ENCODE measurements at regions not wholly inside any gene's neighbourhood (a gene's known extent, or its start where the extent isn't known, plus 50 kb on each side); places are given as distances from the start of the nearest gene placed in this dataset.
"Not testable (repeated sequence)": the region's sequence is repeated elsewhere in the genome, so short reads cannot be mapped to it uniquely, and the experiment has no call there.

DNA sequence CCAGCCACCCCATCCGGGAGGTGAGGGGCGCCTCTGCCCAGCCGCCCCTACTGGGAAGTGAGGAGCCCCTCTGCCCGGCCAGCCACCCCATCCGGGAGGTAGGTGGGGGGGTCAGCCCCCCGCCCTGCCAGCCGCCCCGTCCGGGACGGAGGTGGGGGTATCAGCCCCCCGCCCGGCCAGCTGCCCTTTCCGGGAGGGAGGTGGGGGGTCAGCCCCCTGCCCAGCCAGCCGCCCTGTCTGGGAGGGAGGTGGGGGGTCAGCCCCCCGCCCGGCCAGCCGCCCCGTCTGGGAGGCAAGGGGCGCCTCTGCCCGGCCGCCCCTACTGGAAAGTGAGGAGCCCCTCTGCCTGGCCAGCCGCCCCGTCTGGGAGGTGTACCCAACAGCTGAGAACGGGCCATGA, 299.4 kb upstream of the RORB start:
- DNase-seq (ENCODE audit: low read depth in 2 of 2) = not testable (repeated sequence)

DNA sequence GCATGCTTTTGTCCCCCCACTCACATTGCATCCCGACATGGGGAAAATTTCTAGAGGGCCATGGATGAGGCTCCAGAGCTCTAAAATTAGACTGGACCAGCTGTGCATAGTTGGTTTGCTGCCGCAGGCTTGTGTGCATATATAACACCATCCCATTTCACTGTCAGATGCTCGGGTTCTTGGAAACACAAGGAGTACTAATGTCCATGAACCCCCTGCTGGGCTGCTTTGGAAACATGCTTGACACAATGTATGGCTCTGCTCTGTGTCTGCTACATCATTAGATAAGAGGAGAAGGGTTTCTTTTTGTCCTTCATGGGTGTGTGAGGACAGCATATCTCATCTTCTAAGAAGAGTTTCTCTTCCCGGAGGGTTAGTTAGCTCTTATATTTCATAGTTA, 292.1 kb upstream of the RORB start:
- DNase-seq (ENCODE audit: low read depth in 2 of 2) = no peak

GRCh38 chr9:74218385-74219063, 278.6 kb upstream of the RORB start:
- DNase-seq (ENCODE audit: low read depth in 2 of 2) = no peak

DNA sequence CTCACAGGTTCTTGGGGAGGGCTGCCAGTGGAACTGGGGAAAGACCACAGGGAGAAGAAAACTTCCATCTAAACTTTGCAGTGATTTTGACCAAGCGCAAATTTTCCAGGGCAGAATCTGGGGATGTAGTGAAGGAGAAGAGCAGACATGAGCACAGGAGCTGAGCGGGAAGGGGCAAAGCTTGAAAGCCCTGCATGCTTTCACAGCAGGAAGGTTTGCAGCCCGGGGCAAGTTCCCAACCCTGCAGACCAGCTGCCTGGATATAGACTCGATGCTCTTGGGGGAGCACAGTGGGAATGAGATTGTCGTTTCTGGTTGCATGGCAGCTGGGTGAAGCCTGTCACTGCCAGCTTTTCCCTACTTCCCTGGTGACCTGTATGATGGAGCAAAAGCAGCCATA, 276.8 kb upstream of the RORB start:
- DNase-seq (ENCODE audit: low read depth in 2 of 2) = no peak

GRCh38 chr9:74236857-74237256, 260.3 kb upstream of the RORB start:
- no peak for DNase-seq (ENCODE audit: low read depth in 2 of 2)

- no peak for DNase-seq (ENCODE audit: low read depth in 2 of 2)
Observed at GRCh38 chr9:74245866-74246497, 251.2 kb upstream of the RORB start.

- no peak for DNase-seq (ENCODE audit: low read depth in 2 of 2)
Observed at GRCh38 chr9:74255489-74255984, 241.6 kb upstream of the RORB start.

DNA sequence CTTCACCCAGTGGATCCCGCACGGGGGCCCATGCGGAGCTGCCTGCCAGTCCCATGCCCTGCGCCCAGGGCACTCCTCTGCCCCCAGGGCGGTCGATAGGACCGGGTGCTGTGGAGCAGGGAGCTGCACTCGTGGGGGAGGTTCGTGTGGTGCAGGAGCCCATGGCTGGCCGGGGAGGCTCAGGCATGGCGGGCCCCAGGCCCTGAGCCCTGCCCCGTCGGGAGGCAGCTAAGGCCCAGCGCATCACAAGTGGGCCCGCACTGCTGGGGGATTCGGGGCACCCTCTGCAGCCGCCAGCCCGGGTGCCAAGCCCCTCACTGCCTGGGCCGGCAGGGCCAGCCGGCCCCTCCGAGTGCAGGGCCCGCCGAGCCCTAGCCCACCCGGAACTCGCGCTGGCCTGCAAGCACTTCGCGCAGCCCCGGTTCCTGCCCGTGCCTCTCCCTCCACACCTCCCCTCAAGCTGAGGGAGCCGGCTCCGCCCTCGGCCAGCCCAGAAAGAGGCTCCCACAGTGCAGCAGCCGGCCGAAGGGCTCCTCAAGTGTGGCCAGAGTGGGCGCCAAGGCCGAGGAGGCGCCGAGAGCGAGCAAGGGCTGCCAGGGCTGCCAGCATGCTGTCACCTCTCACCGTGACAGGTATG, 221.1 kb upstream of the RORB start:
- no peak for DNase-seq (ENCODE audit: low read depth in 2 of 2)

DNA sequence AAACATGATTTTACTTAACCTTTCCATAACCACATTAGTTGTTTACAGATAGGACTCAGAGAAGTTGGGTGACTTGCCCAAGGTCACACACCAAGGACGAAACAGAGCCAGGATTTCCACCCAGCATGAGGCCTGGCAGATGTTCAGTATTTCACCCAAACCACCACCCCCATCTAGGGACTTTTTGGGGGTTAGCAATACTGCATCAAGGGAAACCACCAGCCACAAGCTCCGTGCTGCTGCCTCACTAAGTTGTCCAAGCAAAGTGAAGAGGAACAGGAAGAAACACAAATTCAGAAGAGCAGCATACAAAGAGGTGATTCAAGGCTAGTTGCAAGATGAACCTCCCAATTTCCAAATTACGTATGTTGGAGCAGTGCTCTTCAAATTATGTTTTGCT, 219.6 kb upstream of the RORB start:
- no peak for DNase-seq (ENCODE audit: low read depth in 2 of 2)

DNA sequence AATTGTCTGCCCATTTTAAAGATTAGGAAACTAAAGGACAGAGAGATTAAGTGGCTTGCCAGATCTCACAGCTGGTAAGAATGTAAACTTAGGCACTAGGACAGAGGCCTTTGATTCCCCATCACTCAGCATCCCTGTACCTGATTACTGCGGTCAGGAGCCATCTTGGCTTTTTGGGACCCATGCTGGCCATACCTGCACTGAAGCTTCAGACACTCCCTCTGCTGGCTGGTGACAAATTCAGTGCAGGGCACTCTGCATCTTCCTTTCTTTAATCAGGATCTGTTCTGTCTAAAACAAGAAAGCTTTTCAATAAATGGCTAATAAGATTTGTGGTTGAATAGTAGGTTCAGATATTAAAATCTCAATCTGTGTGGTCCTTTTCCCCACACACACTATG, 215.5 kb upstream of the RORB start:
- DNase-seq (ENCODE audit: low read depth in 2 of 2) = no peak

DNA sequence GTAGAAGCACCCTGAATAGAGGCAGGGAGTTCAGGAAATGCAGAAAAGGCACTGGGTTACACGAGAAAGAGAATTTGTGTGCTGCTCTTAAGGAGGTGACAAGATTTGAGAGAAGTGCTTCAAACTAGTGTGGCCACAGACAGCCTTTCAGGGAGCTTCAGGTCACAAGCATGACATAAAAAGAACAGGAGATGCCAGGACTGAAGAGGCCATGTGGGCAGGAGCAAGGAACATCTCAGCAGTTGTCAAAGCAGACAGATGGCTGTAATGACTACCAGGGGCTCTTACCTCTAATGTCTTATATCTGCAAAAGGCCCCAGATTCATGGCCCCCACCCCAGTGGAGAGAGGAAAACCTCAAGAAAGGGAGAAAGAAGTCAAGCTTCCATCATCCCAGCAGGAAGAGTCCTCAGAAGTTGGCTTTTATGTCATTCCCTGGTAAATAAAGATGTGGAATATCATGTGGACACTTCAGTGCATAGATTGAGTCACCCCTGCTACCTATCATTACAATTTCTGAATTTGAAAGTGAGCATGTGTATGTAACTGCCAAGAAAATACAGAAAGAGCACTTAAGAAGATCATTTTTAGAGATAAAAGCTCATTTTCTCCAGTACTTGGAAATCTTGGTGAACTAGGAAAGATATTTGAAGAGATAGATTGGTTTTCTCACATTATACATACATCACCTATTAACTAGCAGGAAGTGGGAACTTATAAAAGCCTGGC, 214.4 kb upstream of the RORB start:
- no peak for DNase-seq (ENCODE audit: low read depth in 2 of 2)

DNA sequence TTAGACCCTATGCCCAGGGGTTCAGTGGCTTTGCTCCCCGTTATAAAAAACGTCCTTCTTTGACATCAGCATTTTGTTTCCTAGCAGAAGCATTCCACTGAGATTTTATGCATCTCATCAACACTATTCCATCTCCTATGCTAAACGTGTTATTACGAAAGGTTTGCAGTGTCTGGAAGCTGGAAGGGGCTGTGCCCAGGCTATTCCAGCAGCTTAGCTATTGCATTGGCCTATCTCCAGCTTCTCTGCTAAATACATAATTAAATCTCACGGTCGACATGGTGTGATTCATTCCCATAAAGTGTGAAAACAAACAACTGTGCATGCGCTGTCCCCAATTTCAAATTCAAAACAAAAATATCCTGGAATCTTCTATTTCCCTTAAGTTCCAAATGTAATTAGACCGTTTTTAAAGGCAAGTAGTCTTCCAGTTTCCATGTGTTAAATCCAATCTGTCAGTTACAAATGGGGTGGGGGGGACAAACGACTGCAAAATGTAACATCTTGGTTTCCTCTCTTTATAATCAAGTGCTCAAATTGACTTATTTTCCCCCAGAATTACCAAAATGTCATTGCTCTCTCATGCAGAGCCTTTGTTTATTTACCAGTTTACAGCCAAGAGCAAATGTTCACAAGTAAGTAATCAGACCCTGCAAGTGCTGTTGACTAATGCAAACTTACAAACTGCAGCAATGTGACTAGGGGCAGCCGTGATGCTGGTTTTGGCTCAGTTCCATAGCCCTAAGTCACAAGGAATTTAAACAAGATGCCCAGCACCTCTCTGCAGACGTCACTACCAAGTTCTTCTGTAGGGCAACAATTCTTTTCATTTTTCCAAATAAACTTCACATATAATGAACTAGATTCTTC, 212.3 kb upstream of the RORB start:
- no peak for DNase-seq (ENCODE audit: low read depth in 2 of 2)

DNA sequence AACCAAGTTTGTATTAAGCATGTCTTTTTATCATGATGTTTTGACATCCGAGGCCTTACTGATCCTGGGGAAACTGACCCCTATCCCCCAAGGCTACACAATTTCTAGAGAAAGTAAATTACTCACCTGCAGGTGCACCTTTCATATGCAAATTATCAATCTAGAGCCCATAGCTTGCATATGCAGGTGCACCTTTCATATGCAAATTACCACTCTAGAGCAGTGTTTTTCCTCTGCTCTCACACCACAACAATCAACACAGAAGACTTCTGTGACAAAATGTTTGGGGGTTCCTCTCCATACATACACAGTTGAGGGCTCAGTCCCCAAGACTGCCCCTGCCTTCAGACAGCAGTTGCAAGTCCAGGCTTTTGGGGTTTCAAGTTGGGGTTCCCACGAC, 203.7 kb upstream of the RORB start:
- no peak for DNase-seq (ENCODE audit: low read depth in 2 of 2)

- no peak for DNase-seq (ENCODE audit: low read depth in 2 of 2)
Observed at GRCh38 chr9:74303945-74304344, 193.2 kb upstream of the RORB start.

DNA sequence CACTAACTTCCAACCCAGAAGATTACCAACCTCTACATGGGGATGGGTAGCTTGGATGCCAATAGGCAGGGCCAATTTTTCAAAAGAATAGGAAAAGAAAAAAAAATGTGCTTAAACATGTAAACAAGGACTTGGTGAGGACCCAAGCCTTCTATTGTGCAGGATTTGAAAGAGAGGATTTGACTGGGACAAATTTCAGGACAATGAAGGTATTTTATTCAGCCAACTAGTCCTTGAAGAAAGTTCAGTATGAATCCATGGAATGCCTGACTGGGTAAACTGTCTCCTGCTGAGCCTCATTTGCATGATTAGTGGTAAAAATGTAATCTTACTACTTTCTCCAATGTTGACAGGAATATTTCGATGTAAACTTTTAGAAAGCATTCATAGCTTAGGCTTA, 192.5 kb upstream of the RORB start:
- DNase-seq (ENCODE audit: low read depth in 2 of 2) = no peak

GRCh38 chr9:74309654-74310053, 187.5 kb upstream of the RORB start:
- no peak for DNase-seq (ENCODE audit: low read depth in 2 of 2)

DNA sequence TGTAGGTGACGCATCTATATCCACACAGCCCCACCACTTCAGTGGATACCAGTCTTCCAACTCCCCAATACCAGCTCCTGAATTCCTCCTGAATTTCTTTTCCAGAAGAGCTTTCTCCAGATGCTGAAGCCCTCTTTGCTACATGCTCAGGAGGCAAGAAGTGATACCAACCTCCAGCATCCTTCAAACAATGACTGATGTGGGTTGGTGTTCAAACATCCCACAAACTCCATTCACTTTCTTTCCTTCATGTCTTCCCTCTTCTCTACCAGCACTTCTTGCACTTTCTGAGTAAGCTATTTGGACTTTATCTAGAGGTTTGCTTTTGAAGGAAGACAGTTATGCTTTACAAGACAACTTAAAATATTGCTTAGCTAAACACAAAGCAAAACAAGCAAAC, 179.9 kb upstream of the RORB start:
- no peak for DNase-seq (ENCODE audit: low read depth in 2 of 2)

DNA sequence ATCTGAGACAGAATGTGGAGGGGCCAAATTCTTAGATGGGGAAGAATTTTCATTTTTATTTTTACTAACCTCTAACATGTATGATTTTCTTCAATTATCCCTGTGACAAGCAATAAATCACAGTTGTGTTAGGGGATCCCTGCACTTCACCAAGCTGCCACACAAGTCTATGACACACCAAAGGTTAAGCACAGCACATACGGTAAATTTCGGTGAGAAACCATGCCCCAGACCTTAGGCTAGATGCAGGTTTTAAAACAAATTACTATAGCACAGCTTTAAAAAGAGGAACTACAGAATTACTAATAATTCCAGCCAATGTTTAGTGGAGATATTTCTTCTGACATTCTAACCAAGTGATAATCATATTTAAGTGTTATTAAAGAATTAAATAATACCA, 175.7 kb upstream of the RORB start:
- DNase-seq (ENCODE audit: low read depth in 2 of 2) = no peak

DNA sequence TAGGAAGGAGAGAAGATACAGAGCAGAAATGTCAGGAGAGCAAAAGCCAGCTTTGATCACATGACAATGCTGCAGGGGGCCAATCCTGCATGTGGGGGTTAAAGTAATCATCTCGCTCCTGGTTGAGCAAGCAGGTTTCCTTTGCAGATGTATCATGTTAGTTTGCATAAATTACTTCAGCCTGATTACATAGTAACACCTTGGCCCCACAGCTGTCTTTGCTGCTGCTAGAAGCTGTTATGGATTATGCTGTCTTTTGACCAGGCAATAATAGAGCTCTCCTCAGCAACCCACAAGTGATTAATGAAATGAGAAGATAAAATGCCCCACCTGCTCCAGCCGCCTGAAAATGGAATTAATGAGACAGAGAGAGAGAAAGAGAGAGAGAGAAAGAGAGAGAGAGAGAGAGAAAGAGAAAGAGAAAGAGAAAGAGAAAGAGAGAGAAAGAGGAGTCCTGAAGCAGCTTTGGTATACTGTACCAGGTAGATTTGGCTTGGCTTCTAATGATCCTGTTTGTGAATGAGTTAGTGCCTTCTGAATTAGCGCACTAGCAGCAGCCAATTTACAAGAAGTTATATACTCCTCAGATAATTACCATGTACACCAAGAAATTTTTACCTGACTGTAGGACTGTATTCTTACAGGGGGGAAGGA, 174.3 kb upstream of the RORB start:
- no peak for DNase-seq (ENCODE audit: low read depth in 2 of 2)

DNA sequence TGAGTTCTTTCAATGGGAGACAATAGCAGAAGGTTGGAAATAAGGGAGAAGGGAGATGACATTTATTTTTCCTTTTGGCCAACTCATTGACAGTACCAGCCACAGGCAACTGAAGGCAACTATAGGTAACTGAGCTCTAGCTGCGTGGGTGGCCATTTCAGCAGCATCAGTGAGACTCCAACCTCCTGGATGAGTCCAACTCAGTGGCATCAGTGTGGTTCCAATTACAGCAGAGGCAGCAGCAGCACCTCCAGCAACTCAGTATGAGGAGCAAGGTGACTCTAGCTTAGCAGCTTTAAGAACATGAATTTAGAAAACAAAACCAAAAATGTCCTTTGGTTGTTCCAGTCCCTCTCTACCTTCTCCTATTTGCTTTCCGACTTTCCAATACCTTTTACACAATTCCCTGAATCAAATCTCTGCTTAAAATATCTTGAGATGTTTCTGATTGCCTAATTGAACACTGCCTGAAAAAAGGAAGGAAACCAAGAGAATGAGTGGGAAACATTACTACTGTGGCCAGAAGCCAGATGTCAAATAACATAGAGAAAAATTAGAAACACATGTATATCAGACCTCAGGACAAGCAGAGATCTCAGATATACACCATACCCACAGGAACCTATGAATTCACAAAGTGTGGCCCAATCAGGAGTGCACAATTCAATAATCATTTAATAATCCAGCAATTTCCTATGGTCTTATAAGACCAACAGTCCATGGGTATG, 166.5 kb upstream of the RORB start:
- no peak for DNase-seq (ENCODE audit: low read depth in 2 of 2)

All from stimulated activated CD4-positive, alpha-beta T cell treated with anti-CD3 and anti-CD28 coated beads, Interleukin-1b, Interleukin-23, amount 100 ng/mL, for 4 hours (primary cell).